Sciatic nerve (tissue), 2 donors: ENCODE measurements at regions not wholly inside any gene's neighbourhood (a gene's known extent, or its start where the extent isn't known, plus 50 kb on each side); places are given as distances from the start of the nearest gene placed in this dataset.

Experiments
- ATAC-seq: fragments of 200-7000 bp; cut with Tn5 transposase; one replicate; pipeline ENCODE4 v1.9.1; 2020; ENCODE audit warnings: mild to moderate bottlenecking, moderate library complexity
- DNase-seq: peaks from one replicate; pipeline ENCODE4 v3.0.0-alpha.2; 2020; ENCODE audit warnings: low spot score
- intact Hi-C: fragments of 100-400 bp; cut with DNase I; formaldehyde crosslinking; loops from one replicate; pipeline ENCODE4 v1.14.2; 2022
- donor health status: DM: no; HTN: no; CAD: no.
- donor health status: DM: no; HTN: no; CAD: no.

GRCh38 chr12:115403689-115404088 lies 719.7 kb upstream of the TBX3 start:
- intact Hi-C loops, result no loop called here
- no peak for DNase-seq
- peak; percentile 42 for ATAC-seq

- ATAC-seq (no peak), DNase-seq (no peak)
- intact Hi-C loops, result no loop called here
Observed at GRCh38 chr12:115403253-115403652, 719.3 kb upstream of the TBX3 start.

DNA sequence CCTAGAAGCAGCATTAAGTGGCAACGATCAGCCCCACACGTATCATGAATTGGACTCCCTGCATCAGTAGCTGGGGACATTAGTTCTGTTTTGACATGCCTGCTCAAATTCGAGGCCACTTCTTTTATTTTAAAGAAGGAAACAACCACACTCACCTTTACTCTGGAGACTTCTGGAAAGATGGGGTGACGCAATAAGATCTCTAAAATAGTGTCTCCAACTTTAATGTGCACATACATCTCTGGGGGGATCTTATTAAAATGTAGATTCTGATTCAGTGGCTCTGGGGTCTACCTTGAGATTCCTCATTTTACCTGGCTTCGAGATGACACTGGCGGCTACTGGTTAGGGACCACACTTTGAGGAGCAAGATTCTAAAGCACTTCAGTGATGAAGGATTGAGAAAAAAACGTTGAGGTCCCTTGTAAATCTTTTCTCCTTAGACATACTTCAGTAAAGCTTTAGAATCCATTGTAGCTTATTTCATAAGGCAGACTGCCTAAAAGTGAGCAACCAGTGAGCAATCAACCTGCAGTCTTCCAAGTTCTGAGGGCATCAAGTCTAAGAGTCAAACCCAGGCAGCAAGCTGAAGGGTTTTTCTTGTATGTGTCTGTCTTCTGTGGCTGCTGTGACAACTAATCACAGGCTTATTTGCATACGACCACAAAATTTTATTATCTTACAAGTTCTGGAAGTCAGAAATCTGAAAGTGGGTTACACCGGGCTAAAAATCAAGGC lies 718.6 kb upstream of the TBX3 start:
- no peak for DNase-seq
- intact Hi-C loops, result no loop called here
- ATAC-seq, result no peak

DNA sequence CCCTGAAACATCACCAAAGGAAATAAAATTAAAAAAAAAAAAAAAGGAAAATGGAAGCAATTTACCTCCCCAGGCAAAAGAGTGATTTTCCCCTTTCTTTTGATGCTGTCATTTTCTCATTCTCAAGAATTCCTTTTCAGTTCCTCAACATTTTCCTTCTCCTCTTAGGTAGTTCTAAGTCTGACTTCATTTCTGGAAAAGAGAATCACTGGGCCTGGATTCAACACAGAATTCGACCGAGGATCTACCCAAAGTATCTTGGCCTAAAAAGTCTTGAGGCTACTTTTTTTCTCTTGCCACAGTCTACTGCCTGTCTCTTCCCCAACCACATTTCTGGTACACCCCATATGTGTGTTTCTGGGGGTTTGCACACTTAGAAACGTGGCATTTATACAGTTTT lies 717.8 kb upstream of the TBX3 start:
- DNase-seq (no peak), ATAC-seq (no peak)
- intact Hi-C loops, result no loop called here

- intact Hi-C loops, result no loop called here
- no peak for DNase-seq
- no peak for ATAC-seq
Observed at GRCh38 chr12:115400011-115400410, 716.0 kb upstream of the TBX3 start.

- DNase-seq (no peak), ATAC-seq (no peak)
- intact Hi-C loops, result no loop called here
Observed at GRCh38 chr12:115398311-115398781, 714.4 kb upstream of the TBX3 start.

- no peak for ATAC-seq
- intact Hi-C loops, result no loop called here
- DNase-seq, result no peak
Observed at GRCh38 chr12:115396567-115396966, 712.6 kb upstream of the TBX3 start.

- ATAC-seq (no peak), DNase-seq (no peak)
- intact Hi-C loops, result no loop called here
Observed at GRCh38 chr12:115394496-115395220, 710.7 kb upstream of the TBX3 start.

DNA sequence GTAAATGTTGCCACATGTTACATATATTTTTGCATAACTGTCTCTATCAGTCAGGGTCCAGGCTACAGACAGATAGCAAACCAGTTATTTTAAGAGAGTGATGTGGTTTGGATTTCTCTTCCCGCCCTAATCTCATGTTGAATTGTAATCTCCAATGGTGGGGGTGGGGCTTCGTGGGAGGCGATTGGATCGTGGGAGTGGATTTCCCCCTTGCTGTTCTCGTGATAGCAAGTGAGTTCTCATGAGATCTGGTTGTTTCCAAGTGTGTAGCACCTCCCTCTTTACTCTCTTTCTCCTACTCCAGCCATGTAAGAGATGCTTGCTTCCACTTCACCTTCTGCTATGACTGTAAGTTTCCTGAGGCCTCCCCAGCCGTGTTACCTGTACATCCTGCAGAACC lies 704.2 kb upstream of the TBX3 start:
- no peak for ATAC-seq
- intact Hi-C loops, result no loop called here
- DNase-seq, result no peak

DNA sequence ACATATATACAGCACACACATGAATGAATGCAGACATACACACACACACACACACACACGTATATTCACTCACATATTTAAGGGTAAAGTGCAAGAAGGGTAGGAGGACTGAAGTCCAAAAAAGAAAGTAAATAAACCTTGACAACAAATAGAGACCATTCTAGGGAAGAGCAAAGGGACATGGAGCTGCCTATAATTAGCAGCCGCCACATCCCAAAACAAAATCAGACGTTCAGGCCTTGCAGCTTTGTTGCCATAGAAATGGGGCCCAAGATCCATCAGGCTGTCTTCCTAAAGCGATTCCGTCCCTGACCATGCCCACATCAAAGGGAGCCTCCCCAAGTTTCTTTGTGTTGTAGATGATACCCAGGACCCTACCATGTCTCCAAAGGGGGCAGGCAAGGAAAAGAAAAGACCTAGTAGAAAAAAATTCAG lies 703.5 kb upstream of the TBX3 start:
- DNase-seq (no peak), ATAC-seq (no peak)

DNA sequence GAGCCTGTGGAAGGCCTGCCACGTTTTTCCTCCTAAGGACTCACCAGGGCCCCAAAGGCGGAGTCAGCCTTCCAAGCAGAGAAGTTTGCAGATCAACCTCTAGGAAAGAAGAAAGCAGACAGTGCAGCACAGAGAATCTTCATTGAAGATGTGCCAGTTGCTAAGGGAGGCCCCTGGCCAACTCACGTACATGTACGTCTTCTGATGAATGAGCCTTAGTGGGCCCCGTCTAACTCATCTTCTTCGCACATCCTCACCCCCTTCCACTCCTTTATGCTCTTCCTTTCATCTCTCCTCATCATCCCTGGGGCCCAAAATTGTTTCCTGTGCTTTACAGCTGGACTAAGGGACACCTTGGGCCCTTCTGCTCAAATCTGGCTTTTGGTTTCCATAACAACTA lies 703.0 kb upstream of the TBX3 start:
- DNase-seq, result no peak
- intact Hi-C loops, result no loop called here
- ATAC-seq, result no peak

More for the DNA sequence above, 703.5 kb upstream of the TBX3 start:
- intact Hi-C loops, result no loop called here

GRCh38 chr12:115385141-115385540 lies 701.2 kb upstream of the TBX3 start:
- intact Hi-C loops, result no loop called here
- DNase-seq, result no peak
- ATAC-seq, result no peak

DNA sequence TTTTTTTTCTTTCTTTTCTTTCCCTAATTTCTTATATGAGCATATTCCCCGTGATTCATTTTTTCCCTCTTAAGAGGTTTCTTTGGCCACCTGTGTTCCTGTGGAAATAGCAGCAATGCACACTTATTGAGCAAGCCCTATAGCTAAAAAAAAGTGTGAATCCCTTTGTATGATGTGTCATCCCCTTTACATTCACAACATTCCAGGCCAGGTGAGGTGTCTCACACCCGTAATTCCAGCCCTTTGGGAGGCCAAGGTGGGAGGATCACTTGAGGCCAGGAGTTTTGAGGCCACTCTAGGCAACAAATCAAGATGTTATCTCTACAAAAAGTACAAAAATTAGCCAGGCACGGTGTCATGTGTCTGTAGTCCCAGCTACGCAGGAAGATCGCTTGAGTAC lies 700.4 kb upstream of the TBX3 start:
- DNase-seq, result no peak
- ATAC-seq, result no peak
- intact Hi-C loops, result no loop called here

DNA sequence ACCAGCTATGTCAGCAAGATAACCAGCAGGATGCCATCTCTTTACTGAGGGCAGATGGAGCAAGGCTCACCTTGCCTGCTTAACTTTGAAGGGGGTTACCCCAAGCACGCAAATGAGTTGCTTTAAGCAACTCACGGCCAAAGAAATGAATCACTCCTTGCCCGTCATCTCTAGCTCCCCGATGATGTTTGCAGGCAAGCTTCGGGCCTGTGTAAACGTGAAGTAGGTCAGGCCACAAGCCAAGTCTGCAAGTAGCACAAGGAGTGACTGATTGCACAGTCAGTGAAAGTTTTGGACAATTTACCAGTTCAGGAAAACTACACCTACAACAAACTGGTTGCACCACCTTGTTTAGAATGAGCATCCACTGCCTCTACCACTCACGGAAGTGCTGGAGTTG lies 699.7 kb upstream of the TBX3 start:
- intact Hi-C loops, result no loop called here
- no peak for DNase-seq
- no peak for ATAC-seq

DNA sequence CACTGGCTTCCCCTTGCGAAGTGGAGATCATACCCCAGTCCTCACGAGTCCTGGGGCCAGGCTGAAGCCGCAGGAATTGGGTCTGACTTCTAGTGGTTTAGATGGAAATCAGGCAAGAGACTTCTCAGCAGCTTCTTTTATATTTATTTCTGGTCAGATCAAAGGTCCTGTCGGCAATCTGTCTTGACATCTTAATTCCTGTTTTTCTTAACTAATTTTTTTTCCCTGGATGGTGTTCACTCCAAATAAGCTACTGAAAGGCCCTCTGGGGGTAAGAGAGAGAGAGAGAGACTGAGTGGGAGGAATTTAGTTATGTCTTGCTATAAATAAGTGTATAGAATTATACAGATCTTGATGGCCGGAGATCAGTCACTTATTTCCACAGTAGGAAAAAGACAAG lies 698.7 kb upstream of the TBX3 start:
- intact Hi-C loops, result no loop called here

DNA sequence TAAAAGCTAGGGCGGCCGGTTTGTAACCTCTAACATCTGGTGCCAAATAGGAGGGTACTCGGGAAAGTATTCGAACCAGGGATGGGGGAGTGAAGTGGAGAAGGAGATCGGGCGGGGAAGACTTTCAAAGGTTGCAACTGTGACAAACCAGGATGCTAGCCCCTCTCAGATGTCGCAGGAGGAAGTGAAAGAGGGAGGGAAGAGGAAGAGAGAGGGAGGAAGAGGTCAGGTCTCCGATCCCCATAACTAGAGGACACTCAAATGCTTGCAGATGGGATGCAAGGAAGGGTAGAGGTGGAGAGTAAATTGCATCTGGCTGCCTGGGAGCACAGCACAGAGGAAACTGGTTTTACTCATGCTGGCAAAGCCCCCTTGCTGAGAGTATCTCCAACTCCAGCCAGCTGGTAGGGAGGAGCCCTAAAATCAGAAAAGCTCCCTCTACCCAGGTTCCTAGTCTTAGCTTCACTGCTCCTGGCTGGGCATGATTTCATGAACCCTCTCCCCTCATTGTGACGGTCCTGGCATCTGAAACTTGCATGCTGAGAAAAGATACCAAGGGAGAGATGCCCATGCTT lies 696.7 kb upstream of the TBX3 start:
- no peak for ATAC-seq
- no peak for DNase-seq
- intact Hi-C loops, result no loop called here

More for the DNA sequence above, 698.7 kb upstream of the TBX3 start:
- DNase-seq (no peak), ATAC-seq (no peak)

- intact Hi-C loops, result no loop called here
- ATAC-seq (no peak), DNase-seq (no peak)
Observed at GRCh38 chr12:115378291-115378690, 694.3 kb upstream of the TBX3 start.

DNA sequence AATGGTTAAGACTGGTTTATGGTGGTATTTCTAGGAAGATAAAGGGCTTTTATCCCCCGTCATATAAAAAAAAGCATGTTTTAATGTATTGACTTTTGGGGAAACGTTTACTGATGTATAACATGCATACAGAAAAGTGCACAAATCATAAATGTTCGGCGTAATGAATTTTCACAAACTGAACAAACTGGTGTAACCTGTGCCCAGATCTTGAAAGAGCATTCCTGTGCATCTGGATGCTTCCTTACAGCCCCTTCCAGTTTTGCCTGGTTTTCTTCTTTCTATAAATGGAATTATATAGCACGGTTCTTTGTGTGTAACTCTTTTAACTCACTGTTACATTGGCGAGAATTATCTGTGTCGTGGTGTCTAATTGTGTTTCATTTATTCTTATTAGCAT lies 693.8 kb upstream of the TBX3 start:
- intact Hi-C loops, result no loop called here
- DNase-seq (no peak), ATAC-seq (no peak)

GRCh38 chr12:115377230-115377629 lies 693.3 kb upstream of the TBX3 start:
- ATAC-seq, result no peak
- no peak for DNase-seq

More at GRCh38 chr12:115377230-115377629, 693.3 kb upstream of the TBX3 start:
- intact Hi-C loops, result no loop called here
